ENCODE measurements at regions not wholly inside any gene's neighbourhood (a gene's known extent, or its start where the extent isn't known, plus 50 kb on each side); places are given as distances from the start of the nearest gene placed in this dataset.

DNA sequence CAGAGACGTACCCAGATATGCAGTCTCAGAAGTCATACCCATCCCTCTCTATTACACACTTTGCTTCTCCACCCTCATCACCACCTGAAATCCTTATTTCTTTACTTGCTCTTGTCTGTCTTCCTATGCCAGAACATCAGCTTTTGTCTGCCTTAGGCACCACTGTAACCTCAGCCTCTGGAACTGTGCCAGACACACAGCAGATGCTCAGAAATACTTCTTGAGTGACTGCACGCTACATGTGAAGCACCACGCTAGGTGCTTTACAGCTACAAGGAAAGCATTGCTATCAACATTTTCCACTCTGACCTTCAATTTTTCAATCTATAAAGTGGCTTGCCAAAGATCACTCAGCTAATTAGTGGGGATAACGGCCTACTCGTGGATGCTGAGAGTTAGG lies 226.8 kb downstream of the CHD9NB start:
- TF ChIP-seq, protein P1, sequence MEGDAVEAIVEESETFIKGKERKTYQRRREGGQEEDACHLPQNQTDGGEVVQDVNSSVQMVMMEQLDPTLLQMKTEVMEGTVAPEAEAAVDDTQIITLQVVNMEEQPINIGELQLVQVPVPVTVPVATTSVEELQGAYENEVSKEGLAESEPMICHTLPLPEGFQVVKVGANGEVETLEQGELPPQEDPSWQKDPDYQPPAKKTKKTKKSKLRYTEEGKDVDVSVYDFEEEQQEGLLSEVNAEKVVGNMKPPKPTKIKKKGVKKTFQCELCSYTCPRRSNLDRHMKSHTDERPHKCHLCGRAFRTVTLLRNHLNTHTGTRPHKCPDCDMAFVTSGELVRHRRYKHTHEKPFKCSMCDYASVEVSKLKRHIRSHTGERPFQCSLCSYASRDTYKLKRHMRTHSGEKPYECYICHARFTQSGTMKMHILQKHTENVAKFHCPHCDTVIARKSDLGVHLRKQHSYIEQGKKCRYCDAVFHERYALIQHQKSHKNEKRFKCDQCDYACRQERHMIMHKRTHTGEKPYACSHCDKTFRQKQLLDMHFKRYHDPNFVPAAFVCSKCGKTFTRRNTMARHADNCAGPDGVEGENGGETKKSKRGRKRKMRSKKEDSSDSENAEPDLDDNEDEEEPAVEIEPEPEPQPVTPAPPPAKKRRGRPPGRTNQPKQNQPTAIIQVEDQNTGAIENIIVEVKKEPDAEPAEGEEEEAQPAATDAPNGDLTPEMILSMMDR (conservative IDR thresholded peaks at IDR 0.05) = no peak

DNA sequence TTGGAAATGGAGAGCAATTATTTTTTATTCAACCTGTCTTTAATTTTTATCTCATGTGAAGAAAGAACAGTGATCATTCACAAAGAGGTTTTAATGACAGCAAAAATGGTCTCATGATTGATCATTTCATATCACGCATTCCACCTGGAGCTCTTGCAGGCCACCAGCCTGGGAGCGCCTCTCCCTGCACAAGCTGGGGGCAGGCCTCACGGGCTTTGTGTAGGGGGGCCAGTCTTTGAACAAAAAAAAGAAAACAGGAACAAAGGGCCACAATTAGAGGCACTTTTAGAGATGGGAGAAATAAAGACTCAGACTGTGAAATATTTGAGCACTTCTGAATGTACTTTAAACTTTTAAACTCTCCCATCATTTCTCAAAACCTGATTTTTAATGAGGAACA lies 232.9 kb downstream of the CHD9NB start:
- no peaks in the 10 kb centered on the region for H3K27me3 Mint-ChIP-seq (ENCODE audit: insufficient read depth)
- H3K4me3 Mint-ChIP-seq = no peak overlapping the region
- TF ChIP-seq, protein P1 (conservative IDR thresholded peaks at IDR 0.05) = no peak
- no peaks in the 10 kb centered on the region for H3K27me3 ChIP-seq (ENCODE audit: control insufficient read depth, insufficient read depth, low read length, poor library complexity, severe bottlenecking)
- H3K27ac Mint-ChIP-seq = no peak overlapping the region
- H3K27ac ChIP-seq (ENCODE audit: low read depth, low read length) = peak overlapping the region; percentile 16
- H3K4me1 ChIP-seq (ENCODE audit: control insufficient read depth, insufficient read depth, low read length) = no peaks in the 10 kb centered on the region
- no peak for DNase-seq
- no peak overlapping the region for H3K4me3 ChIP-seq (ENCODE audit: low read length)
- no peaks in the 10 kb centered on the region for H3K36me3 ChIP-seq (ENCODE audit: control insufficient read depth, insufficient read depth, low read length)
- H3K4me1 Mint-ChIP-seq = no peaks in the 10 kb centered on the region
- no peaks in the 10 kb centered on the region for H3K36me3 Mint-ChIP-seq (ENCODE audit: low read depth)
- H3K9ac ChIP-seq (ENCODE audit: extremely low read depth, low read length, poor library complexity, severe bottlenecking) = no peak overlapping the region
- H3K9me3 Mint-ChIP-seq = no peaks in the 10 kb centered on the region
- WGBS, 2 experiments (ENCODE audit: insufficient coverage in 1 of 2, insufficient read length in 1 of 2) = 87% methylated on average over 3 of the region's 3 CpGs; no CpG with 5 or more reads in 1 of the 2 experiments
- no peaks in the 10 kb centered on the region for H3K9me3 ChIP-seq (ENCODE audit: control insufficient read depth, low read length)

More for the DNA sequence above, 226.8 kb downstream of the CHD9NB start:
- no peak overlapping the region for H3K4me3 ChIP-seq (ENCODE audit: low read length)
- no peaks in the 10 kb centered on the region for H3K9me3 ChIP-seq (ENCODE audit: control insufficient read depth, low read length)
- no peaks in the 10 kb centered on the region for H3K4me1 ChIP-seq (ENCODE audit: control insufficient read depth, insufficient read depth, low read length)
- no peak overlapping the region for H3K27ac Mint-ChIP-seq
- DNase-seq = no peak
- no peaks in the 10 kb centered on the region for H3K9me3 Mint-ChIP-seq
- 90 to 91% methylated on average over 4 to 5 of the region's 5 CpGs for WGBS, 2 experiments (ENCODE audit: insufficient coverage in 1 of 2, insufficient read length in 1 of 2)
- H3K36me3 Mint-ChIP-seq (ENCODE audit: low read depth) = no peaks in the 10 kb centered on the region
- H3K27me3 ChIP-seq (ENCODE audit: control insufficient read depth, insufficient read depth, low read length, poor library complexity, severe bottlenecking) = no peaks in the 10 kb centered on the region
- no peak overlapping the region for H3K27ac ChIP-seq (ENCODE audit: low read depth, low read length)
- H3K4me1 Mint-ChIP-seq = no peaks in the 10 kb centered on the region
- H3K36me3 ChIP-seq (ENCODE audit: control insufficient read depth, insufficient read depth, low read length) = no peaks in the 10 kb centered on the region
- H3K4me3 Mint-ChIP-seq = no peak overlapping the region
- peaks cover 2% of the 10 kb centered on the region for H3K27me3 Mint-ChIP-seq (ENCODE audit: insufficient read depth)
- no peak overlapping the region for H3K9ac ChIP-seq (ENCODE audit: extremely low read depth, low read length, poor library complexity, severe bottlenecking)

DNA sequence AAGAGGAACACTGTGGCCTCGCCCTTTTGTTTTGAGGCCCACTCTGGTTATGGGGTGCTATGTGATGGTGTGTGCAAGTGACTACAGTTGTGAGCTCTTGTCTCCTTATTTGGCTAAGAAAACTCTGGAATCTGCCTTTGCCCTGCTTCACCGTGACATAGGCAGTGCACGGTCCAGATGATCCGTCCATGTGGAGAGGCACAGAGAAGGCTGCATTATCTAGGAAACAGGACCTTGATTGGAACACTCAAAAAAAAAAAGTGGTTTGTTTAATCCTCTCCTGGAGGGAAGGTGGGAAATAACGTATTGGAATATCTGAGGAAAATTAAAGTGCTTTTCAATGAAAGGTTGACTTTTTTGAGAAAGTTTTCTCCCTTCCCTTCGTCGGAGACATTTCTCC lies 233.3 kb downstream of the CHD9NB start:
- Mint-ChIP-seq H3K4me3 (no peak overlapping the region), H3K4me1 (no peaks in the 10 kb centered on the region), H3K27ac (no peak overlapping the region), H3K27me3 (ENCODE audit: insufficient read depth) (no peaks in the 10 kb centered on the region), H3K9me3 (peaks cover 3% of the 10 kb centered on the region), H3K36me3 (ENCODE audit: low read depth) (no peaks in the 10 kb centered on the region)
- Histone ChIP-seq H3K9me3 (ENCODE audit: control insufficient read depth, low read length) (no peaks in the 10 kb centered on the region), H3K4me3 (ENCODE audit: low read length) (no peak overlapping the region), H3K27me3 (ENCODE audit: control insufficient read depth, insufficient read depth, low read length, poor library complexity, severe bottlenecking) (no peaks in the 10 kb centered on the region), H3K36me3 (ENCODE audit: control insufficient read depth, insufficient read depth, low read length) (no peaks in the 10 kb centered on the region), H3K9ac (ENCODE audit: extremely low read depth, low read length, poor library complexity, severe bottlenecking) (no peak overlapping the region), H3K27ac (ENCODE audit: low read depth, low read length) (peak overlapping the region; percentile 16), H3K4me1 (ENCODE audit: control insufficient read depth, insufficient read depth, low read length) (no peaks in the 10 kb centered on the region)
- 89 to 93% methylated on average over 4 to 6 of the region's 7 CpGs for WGBS, 2 experiments (ENCODE audit: insufficient coverage in 1 of 2, insufficient read length in 1 of 2)
- DNase-seq = no peak
- TF ChIP-seq, protein P1 (conservative IDR thresholded peaks at IDR 0.05) = no peak

Data from endodermal cell (in vitro differentiated cells).